ENCODE measurements at regions not wholly inside any gene's neighbourhood (a gene's known extent, or its start where the extent isn't known, plus 50 kb on each side); places are given as distances from the start of the nearest gene placed in this dataset.
A peak's percentile ranks its signal among the peaks of the same experiment; 100 is the strongest.

DNA sequence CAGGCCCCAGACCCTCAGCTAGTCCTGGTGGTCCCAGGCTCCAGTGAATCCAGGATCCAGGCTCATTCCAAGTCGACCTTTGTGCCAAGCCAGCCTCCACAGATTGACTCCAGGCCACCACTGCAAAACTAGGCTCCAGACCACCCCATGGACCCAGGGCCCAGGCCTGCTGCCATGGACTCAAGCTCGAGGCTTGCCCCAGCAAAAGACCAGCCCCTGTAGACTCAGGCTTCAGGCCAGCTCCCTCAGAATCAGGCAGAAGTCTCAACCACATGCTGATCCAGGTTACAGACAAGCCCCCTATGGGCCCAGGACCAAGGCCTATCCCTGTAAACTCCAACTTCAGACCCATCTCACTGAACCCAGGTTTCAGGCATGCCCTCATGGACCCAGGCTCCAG lies 692.4 kb downstream of the PCDH19 start:
- no CpG with 5 or more reads among the region's 2 CpGs for WGBS (ENCODE audit: extremely low coverage, insufficient coverage, insufficient read length)
- Histone ChIP-seq H3K9ac (ENCODE audit: low read length) (no peak overlapping the region), H3K79me1 (ENCODE audit: low read length) (no peaks in the 10 kb centered on the region), H2BK5ac (ENCODE audit: low read depth, low read length, poor library complexity) (no peak overlapping the region), H2AK5ac (ENCODE audit: low read length) (no peak overlapping the region), H3K36me3 (ENCODE audit: control insufficient read depth in 1 of 2, insufficient read depth in 2 of 2, low read length in 2 of 2) (no peaks in the 10 kb centered on the region), H3K23ac (ENCODE audit: low read length) (no peak overlapping the region), H3K27ac (ENCODE audit: low read depth, low read length) (no peak overlapping the region), H3K4me2 (ENCODE audit: low read length) (no peak overlapping the region), H3K18ac (ENCODE audit: low read length) (no peak overlapping the region), H2BK12ac (ENCODE audit: low read length) (no peak overlapping the region), H3K27me3 (ENCODE audit: insufficient read depth, low read length) (no peaks in the 10 kb centered on the region), H3K9me3 (ENCODE audit: insufficient read depth, low read depth, low read length) (no peaks in the 10 kb centered on the region), H3K4me3 (ENCODE audit: low read depth, low read length) (no peak overlapping the region), H3K4me1 (ENCODE audit: control insufficient read depth in 1 of 2, insufficient read depth in 2 of 2, low read length in 2 of 2) (no peaks in the 10 kb centered on the region), H3K4ac (ENCODE audit: low read depth, low read length) (no peak overlapping the region), H4K12ac (ENCODE audit: low read depth, low read length) (no peak overlapping the region), H3K79me2 (ENCODE audit: control insufficient read depth, insufficient read depth, low read length, poor library complexity) (no peaks in the 10 kb centered on the region), H4K91ac (ENCODE audit: low read depth, low read length) (no peak overlapping the region), H4K8ac (ENCODE audit: low read depth, low read length) (no peak overlapping the region), H3K14ac (ENCODE audit: low read length) (no peak overlapping the region), H2BK120ac (ENCODE audit: insufficient read depth, low read length, poor library complexity) (no peak overlapping the region), H2AFZ (ENCODE audit: insufficient read depth, low read length, poor library complexity) (no peak overlapping the region)
- no peak for DNase-seq

- no CpG with 5 or more reads among the region's 4 CpGs for WGBS (ENCODE audit: extremely low coverage, insufficient coverage, insufficient read length)
- Histone ChIP-seq H4K12ac (ENCODE audit: low read depth, low read length) (no peak overlapping the region), H2AK5ac (ENCODE audit: low read length) (no peak overlapping the region), H3K4me1 (ENCODE audit: control insufficient read depth in 1 of 2, insufficient read depth in 2 of 2, low read length in 2 of 2) (no peaks in the 10 kb centered on the region), H3K14ac (ENCODE audit: low read length) (no peak overlapping the region), H3K79me1 (ENCODE audit: low read length) (no peaks in the 10 kb centered on the region), H3K9ac (ENCODE audit: low read length) (no peak overlapping the region), H3K23ac (ENCODE audit: low read length) (no peak overlapping the region), H3K36me3 (ENCODE audit: control insufficient read depth in 1 of 2, insufficient read depth in 2 of 2, low read length in 2 of 2) (no peaks in the 10 kb centered on the region), H4K8ac (ENCODE audit: low read depth, low read length) (no peak overlapping the region), H2BK120ac (ENCODE audit: insufficient read depth, low read length, poor library complexity) (no peak overlapping the region), H3K4me3 (ENCODE audit: low read depth, low read length) (no peak overlapping the region), H2BK5ac (ENCODE audit: low read depth, low read length, poor library complexity) (no peak overlapping the region), H3K79me2 (ENCODE audit: control insufficient read depth, insufficient read depth, low read length, poor library complexity) (no peaks in the 10 kb centered on the region), H3K27ac (ENCODE audit: low read depth, low read length) (no peak overlapping the region), H4K91ac (ENCODE audit: low read depth, low read length) (no peak overlapping the region), H2AFZ (ENCODE audit: insufficient read depth, low read length, poor library complexity) (no peak overlapping the region), H3K9me3 (ENCODE audit: insufficient read depth, low read depth, low read length) (no peaks in the 10 kb centered on the region), H3K27me3 (ENCODE audit: insufficient read depth, low read length) (no peaks in the 10 kb centered on the region), H3K4me2 (ENCODE audit: low read length) (no peak overlapping the region), H2BK12ac (ENCODE audit: low read length) (no peak overlapping the region), H3K4ac (ENCODE audit: low read depth, low read length) (no peak overlapping the region), H3K18ac (ENCODE audit: low read length) (no peak overlapping the region)
- DNase-seq: peak in 1 of 2 donors; percentile 12
Measured at GRCh38 chrX:99705701-99706100, 704.4 kb downstream of the PCDH19 start.

GRCh38 chrX:99703473-99703872 lies 706.6 kb downstream of the PCDH19 start:
- Histone ChIP-seq H3K9ac (ENCODE audit: low read length) (no peak overlapping the region), H3K79me1 (ENCODE audit: low read length) (no peaks in the 10 kb centered on the region), H3K27me3 (ENCODE audit: insufficient read depth, low read length) (no peaks in the 10 kb centered on the region), H3K4me2 (ENCODE audit: low read length) (no peak overlapping the region), H3K4ac (ENCODE audit: low read depth, low read length) (no peak overlapping the region), H3K14ac (ENCODE audit: low read length) (no peak overlapping the region), H3K18ac (ENCODE audit: low read length) (no peak overlapping the region), H2BK120ac (ENCODE audit: insufficient read depth, low read length, poor library complexity) (no peak overlapping the region), H3K9me3 (ENCODE audit: insufficient read depth, low read depth, low read length) (no peaks in the 10 kb centered on the region), H3K4me1 (ENCODE audit: control insufficient read depth in 1 of 2, insufficient read depth in 2 of 2, low read length in 2 of 2) (no peaks in the 10 kb centered on the region), H3K27ac (ENCODE audit: low read depth, low read length) (no peak overlapping the region), H2BK5ac (ENCODE audit: low read depth, low read length, poor library complexity) (no peak overlapping the region), H3K23ac (ENCODE audit: low read length) (no peak overlapping the region), H2AFZ (ENCODE audit: insufficient read depth, low read length, poor library complexity) (no peak overlapping the region), H3K79me2 (ENCODE audit: control insufficient read depth, insufficient read depth, low read length, poor library complexity) (no peaks in the 10 kb centered on the region), H4K12ac (ENCODE audit: low read depth, low read length) (no peak overlapping the region), H2AK5ac (ENCODE audit: low read length) (no peak overlapping the region), H4K91ac (ENCODE audit: low read depth, low read length) (no peak overlapping the region), H2BK12ac (ENCODE audit: low read length) (no peak overlapping the region), H3K36me3 (ENCODE audit: control insufficient read depth in 1 of 2, insufficient read depth in 2 of 2, low read length in 2 of 2) (no peaks in the 10 kb centered on the region), H4K8ac (ENCODE audit: low read depth, low read length) (no peak overlapping the region), H3K4me3 (ENCODE audit: low read depth, low read length) (no peak overlapping the region)
- peak; percentile 1 to 54 for DNase-seq
- WGBS (ENCODE audit: extremely low coverage, insufficient coverage, insufficient read length): no CpG with 5 or more reads among the region's 4 CpGs

GRCh38 chrX:99698451-99698850 lies 711.6 kb downstream of the PCDH19 start:
- Histone ChIP-seq H3K27ac (ENCODE audit: low read depth, low read length) (no peak overlapping the region), H3K4me3 (ENCODE audit: low read depth, low read length) (no peak overlapping the region), H3K14ac (ENCODE audit: low read length) (no peak overlapping the region), H2BK12ac (ENCODE audit: low read length) (no peak overlapping the region), H4K8ac (ENCODE audit: low read depth, low read length) (no peak overlapping the region), H2AFZ (ENCODE audit: insufficient read depth, low read length, poor library complexity) (no peak overlapping the region), H3K79me1 (ENCODE audit: low read length) (no peaks in the 10 kb centered on the region), H4K91ac (ENCODE audit: low read depth, low read length) (no peak overlapping the region), H3K27me3 (ENCODE audit: insufficient read depth, low read length) (no peaks in the 10 kb centered on the region), H3K4me1 (ENCODE audit: control insufficient read depth in 1 of 2, insufficient read depth in 2 of 2, low read length in 2 of 2) (no peaks in the 10 kb centered on the region), H3K18ac (ENCODE audit: low read length) (no peak overlapping the region), H3K79me2 (ENCODE audit: control insufficient read depth, insufficient read depth, low read length, poor library complexity) (no peaks in the 10 kb centered on the region), H3K36me3 (ENCODE audit: control insufficient read depth in 1 of 2, insufficient read depth in 2 of 2, low read length in 2 of 2) (no peaks in the 10 kb centered on the region), H3K9ac (ENCODE audit: low read length) (no peak overlapping the region), H3K9me3 (ENCODE audit: insufficient read depth, low read depth, low read length) (no peaks in the 10 kb centered on the region), H3K23ac (ENCODE audit: low read length) (no peak overlapping the region), H2BK5ac (ENCODE audit: low read depth, low read length, poor library complexity) (no peak overlapping the region), H3K4ac (ENCODE audit: low read depth, low read length) (no peak overlapping the region), H2BK120ac (ENCODE audit: insufficient read depth, low read length, poor library complexity) (no peak overlapping the region), H2AK5ac (ENCODE audit: low read length) (no peak overlapping the region), H3K4me2 (ENCODE audit: low read length) (no peak overlapping the region), H4K12ac (ENCODE audit: low read depth, low read length) (no peak overlapping the region)
- peak in 1 of 2 donors; percentile 5 for DNase-seq
- WGBS (ENCODE audit: extremely low coverage, insufficient coverage, insufficient read length): no CpG with 5 or more reads among the region's 2 CpGs
